D341Med (cell line): ENCODE measurements at regions not wholly inside any gene's neighbourhood (a gene's known extent, or its start where the extent isn't known, plus 50 kb on each side); places are given as distances from the start of the nearest gene placed in this dataset.
A peak's percentile ranks its signal among the peaks of the same experiment; 100 is the strongest.

ENCODE experiments used
- DNase-seq: peaks from one replicate; pipeline ENCODE4 v3.0.0; 2012; ENCODE audit warnings: low spot score

GRCh38 chr18:24674200-24674599 is 213.8 kb downstream of the HRH4 start:
- no peak for DNase-seq

DNA sequence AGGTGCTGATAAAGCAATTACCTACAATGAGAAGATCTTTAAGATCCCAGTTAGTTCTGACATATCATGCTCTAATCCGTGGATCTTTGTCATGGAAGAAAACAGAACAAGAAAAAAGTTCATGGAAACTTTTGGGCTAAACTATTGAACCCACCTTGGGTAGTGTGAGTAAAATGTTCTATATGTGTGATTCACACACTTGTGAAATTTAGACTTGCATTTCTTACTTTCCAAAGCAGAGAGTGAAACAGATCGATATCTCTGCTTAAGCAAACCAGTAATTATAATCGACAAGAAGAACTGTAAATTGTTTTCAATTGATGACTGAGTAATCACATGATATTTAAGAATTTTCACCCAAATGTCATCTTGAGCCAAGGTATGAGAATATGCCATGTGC is 214.2 kb downstream of the HRH4 start:
- no peak for DNase-seq

DNA sequence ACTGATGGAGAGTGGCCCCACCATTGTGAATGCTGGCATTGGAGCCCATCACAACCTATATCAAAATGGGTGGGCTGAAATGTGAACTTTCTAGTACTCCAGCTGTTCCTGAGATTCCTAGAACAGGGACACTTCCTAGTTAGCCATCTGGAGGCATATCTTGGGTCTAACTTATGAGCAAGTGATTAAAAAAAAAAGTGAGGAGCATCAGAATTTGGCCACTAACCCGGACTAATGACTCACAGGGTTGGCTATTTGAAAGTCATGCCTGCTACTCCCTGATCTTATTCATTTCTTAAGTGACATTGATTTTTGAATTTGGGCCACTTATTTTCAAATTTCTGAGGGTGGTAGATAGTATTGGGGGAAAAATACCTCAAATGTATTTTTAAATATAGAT is 216.6 kb downstream of the HRH4 start:
- DNase-seq = no peak

DNA sequence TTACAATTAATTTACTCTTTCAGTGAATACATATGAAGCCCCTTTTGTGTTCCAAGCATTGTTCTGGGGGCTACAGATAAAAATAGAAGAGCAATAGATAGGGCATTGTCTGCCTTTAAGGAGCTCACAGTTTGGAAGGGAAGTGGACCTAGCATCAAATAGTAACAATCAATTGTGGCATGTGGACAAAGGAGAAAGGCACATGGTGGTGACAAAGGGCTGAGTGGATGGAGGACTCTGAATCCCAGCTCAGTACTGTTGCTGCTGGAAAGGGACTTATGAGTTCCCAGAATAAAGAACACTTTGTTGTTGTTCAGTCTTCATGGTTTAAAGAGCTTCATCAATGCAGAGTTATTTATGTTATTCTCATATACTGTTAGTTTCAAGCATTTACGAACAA is 217.7 kb downstream of the HRH4 start:
- DNase-seq = no peak

GRCh38 chr18:24678626-24679025 is 218.2 kb downstream of the HRH4 start:
- DNase-seq = no peak

DNA sequence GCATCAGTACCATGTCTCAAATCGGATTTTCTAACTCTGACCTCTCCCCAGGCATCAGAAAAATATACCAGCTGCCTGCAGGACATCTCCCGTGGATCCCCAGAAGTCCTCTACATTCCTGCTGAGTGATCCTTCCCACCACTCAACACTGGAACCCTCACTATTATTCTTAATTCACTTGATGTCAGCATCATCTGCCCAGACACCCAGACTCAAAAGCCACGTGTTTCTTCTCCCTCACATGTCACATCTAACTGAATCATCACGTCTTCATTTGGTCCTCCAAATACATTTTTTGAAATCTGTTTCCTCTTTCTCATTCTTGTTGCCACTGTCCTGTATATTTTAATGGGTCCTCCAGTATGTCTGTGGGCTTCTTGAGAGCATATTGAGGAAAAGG is 218.6 kb downstream of the HRH4 start:
- DNase-seq = no peak

DNA sequence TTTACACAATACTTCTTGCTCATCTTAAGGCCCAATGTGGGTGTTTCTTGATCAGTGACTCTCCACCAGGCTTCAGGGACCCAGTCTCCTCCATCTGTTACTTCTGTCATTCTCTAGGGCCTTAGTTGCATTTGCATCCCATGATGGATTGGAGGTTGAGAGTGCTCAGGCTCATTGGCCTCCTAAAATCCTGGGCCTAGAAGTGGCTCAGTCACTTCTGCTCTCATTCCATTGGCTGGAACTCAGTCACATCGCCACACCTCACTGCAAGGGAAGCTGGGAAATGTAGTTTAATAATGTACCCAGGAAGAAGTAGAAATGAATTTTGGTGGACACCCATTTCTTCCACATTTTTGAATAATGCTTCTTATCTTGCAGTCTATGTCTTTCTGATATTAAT is 223.5 kb downstream of the HRH4 start:
- DNase-seq = no peak

- no peak for DNase-seq
These were observed 225.0 kb downstream of the HRH4 start for GRCh38 chr18:24685254-24685959.

GRCh38 chr18:24695168-24695567 is 234.7 kb downstream of the HRH4 start:
- no peak for DNase-seq

GRCh38 chr18:24702001-24702515 is 241.6 kb downstream of the HRH4 start:
- no peak for DNase-seq

- no peak for DNase-seq
These were observed 242.9 kb downstream of the HRH4 start for GRCh38 chr18:24703316-24703715.

GRCh38 chr18:24704946-24705630 is 244.7 kb downstream of the HRH4 start:
- DNase-seq = no peak

- no peak for DNase-seq
These were observed 250.0 kb downstream of the HRH4 start for GRCh38 chr18:24710474-24710873.

DNA sequence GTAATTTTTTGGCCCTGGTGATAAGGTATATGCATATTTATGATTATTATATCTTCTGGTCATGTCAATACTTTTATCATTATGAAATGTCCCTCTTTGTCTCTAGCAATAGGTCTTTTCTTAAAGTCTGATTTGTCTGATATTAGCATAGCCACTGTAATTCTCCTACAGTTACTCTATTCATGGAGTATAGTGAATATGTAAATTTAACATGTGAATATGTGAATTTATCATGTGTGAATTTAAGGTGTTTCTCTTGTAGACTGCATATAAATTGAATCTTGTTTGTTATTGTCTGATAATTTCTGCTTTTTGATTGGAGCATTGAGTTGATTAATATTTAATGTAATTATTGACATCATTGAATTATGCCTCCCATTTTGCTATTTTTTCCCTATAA is 259.4 kb downstream of the HRH4 start:
- no peak for DNase-seq

GRCh38 chr18:24721388-24721787 is 261.0 kb downstream of the HRH4 start:
- DNase-seq = no peak

GRCh38 chr18:24725644-24726415 is 265.4 kb downstream of the HRH4 start:
- no peak for DNase-seq

DNA sequence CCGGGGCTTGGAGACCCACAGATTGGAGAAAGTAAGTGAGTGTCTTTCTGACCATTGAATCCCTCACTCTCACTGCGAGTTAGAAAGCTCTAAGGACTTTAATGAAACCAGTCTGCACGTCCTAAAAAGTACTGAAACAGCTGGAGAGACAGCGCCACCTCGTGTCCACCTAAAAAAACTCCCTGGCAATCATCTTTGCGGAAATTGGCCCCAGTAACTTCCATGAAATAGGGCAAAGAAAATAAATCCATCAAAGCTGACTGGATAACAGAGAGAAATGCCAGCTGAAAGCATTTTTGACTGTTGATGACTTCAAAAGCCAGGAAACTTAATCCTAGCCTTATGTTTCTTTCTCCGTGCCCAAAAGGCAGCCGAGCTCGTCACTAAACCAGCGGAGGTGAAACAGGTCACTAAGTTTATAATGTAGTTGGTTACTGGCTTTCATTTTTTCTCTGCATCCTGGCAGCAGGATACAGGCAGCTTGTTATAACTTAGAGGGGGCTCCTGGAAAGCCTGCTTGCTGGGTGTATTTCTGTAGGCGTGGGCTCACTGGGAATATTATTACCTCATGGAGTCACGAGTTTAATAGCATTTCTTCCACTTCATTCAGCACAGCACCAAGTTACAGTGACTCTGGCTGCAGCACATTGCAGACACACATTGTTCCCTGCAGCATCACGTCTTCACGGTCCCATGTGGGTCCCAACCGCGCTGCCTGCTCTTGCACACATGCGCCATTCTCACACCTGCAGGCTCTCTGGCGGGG is 266.5 kb downstream of the HRH4 start:
- peak; percentile 68 for DNase-seq

DNA sequence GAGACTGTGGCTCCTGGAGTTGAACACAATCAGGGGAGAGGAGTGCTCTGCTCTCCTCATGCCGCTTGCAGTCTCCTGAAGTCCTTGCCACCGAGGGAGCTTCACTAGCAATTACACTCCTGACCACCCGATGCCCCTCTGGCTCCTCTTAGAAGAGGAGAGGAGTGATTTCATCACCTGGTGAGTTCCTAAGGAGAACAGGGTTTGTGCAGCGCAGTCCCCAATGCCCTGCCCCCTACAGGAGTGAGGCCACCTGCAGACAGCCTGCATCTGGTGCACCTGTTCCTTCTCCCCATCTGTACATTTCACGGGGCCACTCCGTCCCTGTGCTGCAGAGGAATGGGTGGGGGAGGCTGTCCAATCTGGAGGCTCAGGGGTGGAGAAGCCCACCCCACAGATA is 267.2 kb downstream of the HRH4 start:
- DNase-seq = no peak

DNA sequence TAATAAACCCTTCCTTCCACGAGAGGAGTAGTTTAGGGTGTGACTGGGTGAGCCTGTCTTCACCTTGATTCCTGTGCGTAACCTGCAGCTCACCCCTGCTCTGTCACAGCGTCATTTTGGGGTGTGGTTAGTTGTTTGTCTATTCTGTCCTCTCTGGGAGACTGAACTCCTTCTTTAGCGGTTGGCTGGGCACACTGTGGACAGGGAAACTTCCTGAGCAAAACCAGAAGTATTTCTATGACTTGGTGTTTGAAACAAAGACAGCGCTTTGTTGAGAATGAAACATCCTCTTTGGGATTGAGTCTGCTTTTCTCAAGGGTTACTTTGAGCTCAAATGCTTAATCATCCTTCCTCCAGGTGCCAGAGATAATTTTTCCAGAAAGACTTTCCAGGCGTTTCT is 270.7 kb downstream of the HRH4 start:
- no peak for DNase-seq

GRCh38 chr18:24731981-24732380 is 271.5 kb downstream of the HRH4 start:
- DNase-seq = no peak

GRCh38 chr18:24734058-24734457 is 273.6 kb downstream of the HRH4 start:
- peak; percentile 75 for DNase-seq

GRCh38 chr18:24735624-24736231 is 275.3 kb downstream of the HRH4 start:
- no peak for DNase-seq
